UCSD-AML1 (cell line): ENCODE measurements at regions not wholly inside any gene's neighbourhood (a gene's known extent, or its start where the extent isn't known, plus 50 kb on each side); places are given as distances from the start of the nearest gene placed in this dataset.

Source experiments
- DNase-seq: peaks from one replicate; lab custom pipeline; 2025; ENCODE audit not compliant: unreplicated experiment; lab: John Stamatoyannopoulos, UW

DNA sequence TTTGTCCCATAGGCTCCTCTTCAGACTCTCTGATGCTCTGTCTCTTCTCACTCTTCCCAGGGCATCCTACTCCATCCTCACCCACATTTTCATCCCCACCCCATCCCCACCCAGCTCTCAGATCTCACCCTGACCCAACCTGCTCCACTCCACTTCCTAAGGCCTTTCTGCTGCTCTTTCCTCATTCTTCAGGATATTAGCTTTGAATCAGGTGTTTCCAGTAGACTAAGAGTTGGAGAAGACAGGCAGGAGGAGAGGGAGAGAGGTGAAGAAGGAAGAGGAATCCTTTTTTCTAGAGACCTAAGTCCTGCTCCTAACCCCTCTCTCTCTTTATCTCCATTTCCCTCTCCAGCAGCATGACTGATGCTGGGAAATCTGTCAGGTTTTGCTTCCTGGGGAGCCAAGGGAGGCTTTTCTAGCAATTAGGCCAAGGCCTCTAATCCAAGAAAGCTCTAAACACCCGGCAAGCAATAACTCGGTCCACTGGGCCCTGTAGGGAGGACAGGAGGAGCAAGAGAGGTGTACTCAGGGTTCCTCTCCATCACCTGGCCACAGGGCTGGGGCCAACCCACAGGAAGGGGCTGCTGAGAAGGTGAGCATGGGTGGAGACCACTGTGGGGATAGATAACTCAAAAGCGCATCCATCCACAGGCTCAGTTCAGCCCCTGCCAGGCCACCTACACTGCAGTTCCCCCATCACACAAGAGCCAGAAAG, 133.3 kb downstream of the TMEM132E start:
- DNase-seq = no peak

DNA sequence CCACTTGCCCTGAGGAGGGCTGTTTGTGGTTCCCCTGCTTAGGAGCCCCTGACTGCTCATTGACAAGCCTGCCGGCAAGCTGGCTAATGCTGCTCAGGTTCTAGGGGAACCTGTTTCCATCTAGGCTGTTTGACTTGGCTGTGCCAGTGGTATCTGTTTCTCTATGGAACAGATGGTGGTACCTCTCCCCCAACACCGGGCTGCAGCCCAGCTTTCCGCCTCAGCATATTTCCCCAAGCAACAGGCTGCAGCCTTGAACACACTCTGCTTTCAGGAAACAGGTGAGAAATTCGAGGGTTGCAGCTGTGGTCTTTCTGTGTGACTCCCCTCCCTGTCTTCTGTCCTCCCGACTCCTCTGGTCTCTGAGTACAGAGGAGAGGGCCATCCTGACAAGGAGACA, 132.3 kb downstream of the TMEM132E start:
- DNase-seq = no peak

DNA sequence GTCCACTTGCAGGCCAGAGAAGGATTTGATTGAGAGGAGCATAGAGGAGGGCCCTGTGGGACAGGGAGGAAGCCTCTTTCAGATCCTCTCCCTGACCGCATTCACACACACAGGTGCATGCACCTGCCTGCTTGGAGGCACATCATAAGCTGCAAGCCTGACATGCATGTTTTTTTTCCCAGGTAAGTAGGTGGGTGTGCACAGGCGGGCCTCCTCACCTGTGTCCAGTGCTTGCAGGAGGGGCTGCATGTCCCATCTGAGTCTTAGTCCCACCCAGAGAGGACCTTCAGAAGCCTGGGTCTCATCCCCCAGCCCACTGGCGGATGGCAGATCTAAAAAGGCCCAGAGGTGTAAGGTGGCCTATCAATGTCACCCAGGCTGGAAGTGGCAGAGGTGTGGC, 130.8 kb downstream of the TMEM132E start:
- no peak for DNase-seq

DNA sequence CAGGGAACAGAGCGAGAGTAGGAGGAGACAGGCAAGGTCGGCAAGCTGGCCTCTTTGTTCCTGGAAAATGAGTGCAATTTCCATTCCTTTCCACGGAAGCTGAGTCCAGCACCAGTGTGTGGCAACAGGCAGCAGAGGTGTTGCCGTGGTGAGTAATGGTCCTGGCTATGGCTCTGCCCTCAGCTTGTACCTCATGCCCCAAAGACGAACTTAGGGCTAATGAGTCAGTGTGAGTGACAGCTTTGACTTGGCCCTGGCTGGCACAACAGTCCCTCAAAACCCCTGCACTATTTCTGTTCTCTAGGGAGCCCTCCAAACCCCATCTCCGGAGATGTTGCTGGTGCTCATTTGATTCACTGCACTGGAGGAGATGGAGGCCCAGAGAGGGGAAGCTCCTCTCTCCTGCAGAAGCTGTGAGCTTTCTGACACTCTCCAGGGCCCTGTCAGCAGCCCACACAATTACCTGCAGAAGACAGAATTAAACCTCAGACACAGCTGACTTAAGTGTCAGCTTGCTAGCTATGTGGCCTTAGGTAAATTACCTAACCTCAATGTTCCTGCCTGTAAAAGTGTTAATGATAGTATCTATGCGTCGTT, 129.9 kb downstream of the TMEM132E start:
- no peak for DNase-seq

DNA sequence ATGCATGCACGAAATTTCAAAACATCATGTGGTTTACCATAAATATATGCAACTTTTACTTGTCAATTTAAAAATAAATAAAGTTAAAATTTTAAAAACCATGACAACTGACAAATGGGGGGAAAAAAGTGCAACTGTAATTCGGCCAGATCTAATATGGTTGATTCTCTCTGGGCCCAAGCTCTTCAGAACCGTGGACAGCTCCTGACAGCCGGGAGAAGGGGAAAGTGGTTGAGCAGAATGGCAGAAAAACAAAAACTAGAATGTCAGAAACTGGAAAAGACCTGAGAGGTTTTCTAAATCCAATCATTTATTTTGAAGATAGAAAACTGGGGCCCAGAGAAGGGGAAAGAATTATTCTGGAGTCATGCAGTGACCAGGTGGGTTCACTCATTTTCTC, 126.6 kb downstream of the TMEM132E start:
- DNase-seq = peak; percentile 20

DNA sequence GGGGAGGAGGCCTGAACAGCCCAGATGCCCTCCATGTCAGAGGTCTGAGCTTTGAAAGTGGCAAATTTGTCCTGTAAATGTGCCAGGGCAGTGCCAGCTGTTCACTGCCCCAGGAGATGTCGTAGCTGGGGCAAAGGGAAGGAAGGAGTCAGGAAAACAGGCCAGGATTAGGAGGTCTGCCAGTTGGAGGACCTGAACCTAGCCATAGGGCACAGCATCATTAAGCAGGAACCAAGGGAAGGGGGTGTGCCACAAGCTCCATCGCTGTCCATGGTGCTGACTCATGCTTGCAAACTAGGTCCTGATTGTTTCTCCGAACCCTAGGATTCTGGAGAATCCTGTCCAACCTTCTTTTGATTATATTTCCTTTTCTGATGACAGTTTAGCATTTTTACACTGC, 124.2 kb downstream of the TMEM132E start:
- peak; percentile 29 for DNase-seq

DNA sequence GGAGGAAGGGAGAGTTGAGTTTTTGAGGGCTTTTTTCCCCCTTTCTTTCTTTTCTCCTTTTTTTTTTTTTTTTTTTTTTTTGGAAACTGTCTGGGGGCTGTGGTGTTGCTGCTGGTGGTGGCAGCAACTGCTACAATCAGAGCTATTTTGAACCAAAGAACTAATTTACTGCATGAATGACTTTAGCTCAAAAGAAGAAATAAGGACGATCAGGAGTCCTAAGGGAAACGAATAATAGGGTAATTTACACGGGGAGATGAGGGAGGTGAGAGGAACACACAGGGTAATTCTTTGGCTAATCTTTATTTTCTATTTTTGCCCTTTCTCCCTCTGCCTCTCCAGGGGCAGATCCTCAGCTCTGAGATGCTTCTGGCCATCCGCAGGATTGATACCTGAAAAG, 119.8 kb downstream of the TMEM132E start:
- DNase-seq = no peak

DNA sequence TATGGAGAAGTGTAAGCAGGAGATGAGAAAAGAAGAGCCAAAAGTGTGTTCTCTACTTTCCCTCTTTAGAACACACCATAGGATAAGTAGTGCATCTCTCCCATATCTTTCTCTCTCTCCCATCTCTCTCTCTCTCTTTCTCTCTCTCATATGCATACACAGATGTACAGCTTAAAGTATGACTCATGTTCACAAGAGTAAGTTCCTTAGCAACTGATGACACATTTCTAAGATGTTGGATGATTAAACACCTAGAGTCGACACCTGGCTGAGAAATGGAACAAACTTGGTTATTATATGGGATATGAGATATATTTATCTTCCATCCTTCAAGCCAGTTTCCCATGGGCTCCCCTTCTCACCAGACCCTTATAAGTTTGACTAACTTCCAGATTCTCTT, 113.5 kb downstream of the TMEM132E start:
- DNase-seq = no peak
